H1 (cell line): ENCODE measurements at regions not wholly inside any gene's neighbourhood (a gene's known extent, or its start where the extent isn't known, plus 50 kb on each side); places are given as distances from the start of the nearest gene placed in this dataset.

Experiments
- CTCF ChIA-PET: fragments of 300-600 bp; sonication (Branson Sonifier 250); formaldehyde crosslinking; loops from one replicate; lab custom pipeline; 2021; ENCODE audit not compliant: partially characterized antibody; lab: Charles Lee
- POLR2A ChIA-PET: fragments of 300-600 bp; sonication (Branson Sonifier 250); formaldehyde crosslinking; loops from one replicate; lab custom pipeline; 2021; ENCODE audit warnings: inconsistent platforms; ENCODE audit not compliant: partially characterized antibody; lab: Charles Lee
- DNase-seq, 2 experiments: peaks; one replicate each; pipeline versions ENCODE4 v3.0.0 to v3.0.0-alpha.2; 2010 to 2022; ENCODE audit warnings: low spot score in 2 of 2, low read depth in 1 of 2, mixed read lengths in 1 of 2
- FAIRE-seq: peaks from 2 replicates; lab custom pipeline; 2011; peaks lifted over from hg19 to GRCh38; lab: Jason Lieb, UNC
- H2AFZ ChIP-seq: 2 replicates; pipeline ENCODE4 v1.8.1; 2012; ENCODE audit warnings: low read length, inconsistent platforms
- H2AK5ac ChIP-seq: 2 replicates; pipeline ENCODE4 v1.6.1; 2013; ENCODE audit warnings: low read depth, low read length
- H2BK120ac ChIP-seq: replicated peaks from 2 replicates; pipeline ENCODE3; 2013; ENCODE audit warnings: low read depth, low read length, inconsistent platforms
- H2BK12ac ChIP-seq: 2 replicates; pipeline ENCODE4 v1.6.1; 2013; ENCODE audit warnings: low read depth, low read length
- H2BK15ac ChIP-seq: 2 replicates; pipeline ENCODE4 v1.6.1; 2013; ENCODE audit warnings: low read length
- H2BK20ac ChIP-seq: 2 replicates; pipeline ENCODE4 v1.6.1; 2013; ENCODE audit warnings: low read length
- H2BK5ac ChIP-seq: 2 replicates; pipeline ENCODE4 v1.6.1; 2013; ENCODE audit warnings: low read depth, low read length
- H3K14ac ChIP-seq: 2 replicates; pipeline ENCODE4 v1.6.1; 2013; ENCODE audit warnings: inconsistent platforms; ENCODE audit not compliant: insufficient read length
- H3K18ac ChIP-seq: 2 replicates; pipeline ENCODE4 v1.6.1; 2013; ENCODE audit warnings: low read length; ENCODE audit errors: extremely low read depth
- H3K23ac ChIP-seq: 2 replicates; pipeline ENCODE4 v1.6.1; 2013; ENCODE audit warnings: inconsistent platforms; ENCODE audit not compliant: insufficient read length
- H3K23me2 ChIP-seq: 2 replicates; pipeline ENCODE4 v1.6.1; 2013; ENCODE audit warnings: low read depth, low read length
- H3K27ac ChIP-seq: 2 replicates; pipeline ENCODE4 v1.6.1; 2011; ENCODE audit warnings: low read depth, low read length, inconsistent platforms
- H3K27me3 ChIP-seq, 4 experiments: replicated peaks in 1 of 4; 1 replicate in 1 of 4; 2 replicates in 3 of 4; pipeline versions ENCODE4 v1.6.1 to v1.8.1; 2011 to 2013; ENCODE audit warnings: low read length in 3 of 4, mild to moderate bottlenecking in 3 of 4, inconsistent platforms in 2 of 4, mixed read lengths in 2 of 4, moderate library complexity in 1 of 4; ENCODE audit not compliant: control insufficient read depth in 3 of 4, insufficient read depth in 3 of 4; ENCODE audit errors: extremely low read depth in 1 of 4
- H3K36me3 ChIP-seq, 4 experiments: 2 replicates each; pipeline versions ENCODE4 v1.6.1 to v1.8.1; 2011 to 2013; ENCODE audit warnings: mild to moderate bottlenecking in 4 of 4, low read length in 3 of 4, moderate library complexity in 2 of 4, control low read depth in 1 of 4, inconsistent platforms in 1 of 4; ENCODE audit not compliant: insufficient read depth in 4 of 4, control insufficient read depth in 2 of 4
- H3K4ac ChIP-seq: replicated peaks from 2 replicates; pipeline ENCODE3; 2013; ENCODE audit warnings: low read length, low read depth, mixed read lengths, inconsistent platforms; ENCODE audit not compliant: insufficient read length
- H3K4me1 ChIP-seq, 4 experiments: replicated peaks in 1 of 4; 1 replicate in 1 of 4; 2 replicates in 3 of 4; pipeline versions ENCODE4 v1.6.1 to v1.8.1; 2011 to 2013; ENCODE audit warnings: low read length in 3 of 4, inconsistent platforms in 2 of 4, mixed read lengths in 1 of 4; ENCODE audit not compliant: insufficient read depth in 4 of 4, control insufficient read depth in 3 of 4
- H3K4me2 ChIP-seq, 2 experiments: 2 replicates each; pipeline versions ENCODE4 v1.6.1 to v1.8.1; 2011 to 2013; ENCODE audit warnings: low read depth in 2 of 2, low read length in 2 of 2, control low read depth in 1 of 2, inconsistent platforms in 1 of 2, mild to moderate bottlenecking in 1 of 2; ENCODE audit not compliant: insufficient read depth in 1 of 2
- H3K4me3 ChIP-seq, 4 experiments: fragments of 200-600, 300-600 bp in 1 of 4; sonication (generic), shearing (Covaris generic), sonication (Bioruptor Twin) in 1 of 4; 2 replicates each; pipeline versions ENCODE4 v1.5.1 to v1.8.1; 2011 to 2016; ENCODE audit warnings: low read length in 4 of 4, low read depth in 3 of 4, control low read depth in 2 of 4, inconsistent platforms in 2 of 4, mild to moderate bottlenecking in 2 of 4, mixed read lengths in 1 of 4, moderate library complexity in 1 of 4; ENCODE audit not compliant: insufficient read depth in 2 of 4; ENCODE audit errors: extremely low read depth in 1 of 4
- H3K56ac ChIP-seq: replicated peaks from 2 replicates; pipeline ENCODE3; 2013; ENCODE audit warnings: low read depth, mild to moderate bottlenecking, mixed read lengths, low read length, inconsistent platforms; ENCODE audit not compliant: insufficient read length
- H3K79me1 ChIP-seq: 2 replicates; pipeline ENCODE4 v1.6.1; 2013; ENCODE audit warnings: low read depth, low read length, control low read depth
- H3K79me2 ChIP-seq, 2 experiments: 2 replicates each; pipeline versions ENCODE4 v1.6.1 to v1.8.1; 2012 to 2013; ENCODE audit warnings: low read length in 2 of 2, mild to moderate bottlenecking in 2 of 2, inconsistent platforms in 1 of 2; ENCODE audit not compliant: insufficient read depth in 2 of 2, control insufficient read depth in 1 of 2
- H3K9ac ChIP-seq, 4 experiments: replicated peaks in 1 of 4; 1 replicate in 1 of 4; 2 replicates in 3 of 4; pipeline versions ENCODE4 v1.6.1 to v1.8.1; 2011 to 2013; ENCODE audit warnings: low read depth in 3 of 4, low read length in 3 of 4, control low read depth in 2 of 4, mild to moderate bottlenecking in 2 of 4, moderate library complexity in 2 of 4, inconsistent platforms in 1 of 4; ENCODE audit errors: extremely low read depth in 1 of 4
- H3K9me3 ChIP-seq, 2 experiments: 2 replicates each; pipeline versions ENCODE4 v1.6.1 to v1.8.1; 2012 to 2013; ENCODE audit warnings: mild to moderate bottlenecking in 2 of 2, moderate library complexity in 2 of 2, control low read depth in 1 of 2, inconsistent platforms in 1 of 2, low read depth in 1 of 2, low read length in 1 of 2, mixed read lengths in 1 of 2; ENCODE audit not compliant: insufficient read depth in 2 of 2
- H4K20me1 ChIP-seq, 2 experiments: replicated peaks in 1 of 2; 2 replicates each; pipeline versions ENCODE3 to v1.8.1; 2011 to 2013; ENCODE audit warnings: inconsistent platforms in 2 of 2, low read length in 2 of 2, mild to moderate bottlenecking in 1 of 2; ENCODE audit not compliant: insufficient read depth in 2 of 2, control insufficient read depth in 1 of 2
- H4K5ac ChIP-seq: 2 replicates; pipeline ENCODE4 v1.6.1; 2013; ENCODE audit warnings: low read length, low read depth, mixed read lengths, inconsistent platforms; ENCODE audit not compliant: insufficient read length
- H4K8ac ChIP-seq: 2 replicates; pipeline ENCODE4 v1.8.0; 2013; ENCODE audit warnings: mild to moderate bottlenecking, moderate library complexity, low read length, inconsistent platforms; ENCODE audit not compliant: insufficient read depth; ENCODE audit errors: extremely low read depth
- H4K91ac ChIP-seq: replicated peaks from 2 replicates; pipeline ENCODE3; 2013; ENCODE audit warnings: low read length, mixed read lengths, inconsistent platforms; ENCODE audit not compliant: insufficient read length
- ATF3 ChIP-seq: IDR thresholded peaks from 2 replicates; pipeline ENCODE4 v1.6.1; 2011; ENCODE audit warnings: low read depth, mild to moderate bottlenecking, low read length; ENCODE audit not compliant: insufficient read depth
- GABPA ChIP-seq: IDR thresholded peaks from 2 replicates; pipeline ENCODE4 v1.6.1; 2011; ENCODE audit warnings: mild to moderate bottlenecking, low read length, moderate library complexity, borderline replicate concordance; ENCODE audit not compliant: insufficient read depth
- POLR2AphosphoS5 ChIP-seq: IDR thresholded peaks from 2 replicates; pipeline ENCODE4 v1.6.1; 2011; ENCODE audit warnings: low read depth, low read length
- WGBS, 2 experiments: shearing (Covaris generic) in 1 of 2; methylation state at CpG; one replicate each; pipeline versions ENCODE4 v1.1.6 to v1.1.7; 2013 to 2015; ENCODE audit warnings: low lambda C conversion rate in 2 of 2, mixed read lengths in 2 of 2, inconsistent platforms in 1 of 2, low coverage in 1 of 2, missing lambda C conversion rate in 1 of 2; ENCODE audit not compliant: insufficient replicate concordance in 2 of 2, insufficient coverage in 1 of 2, insufficient read length in 1 of 2; ENCODE audit errors: extremely low coverage in 1 of 2, missing lambda C conversion rate in 1 of 2; 5-methylcytosine and 5-hydroxymethylcytosine counted together

GRCh38 chr11:105226766-105227165 is 87.2 kb upstream of the CARD18 start:
- H3K4ac ChIP-seq = no peak overlapping the region
- ChIA-PET POLR2A (no interaction called here), CTCF (interaction anchor here (1.4 kb wide), 1 partner anchor 973 kb away, joined by 3 read pairs; no protein-coding TSS in a partner anchor)
- no peaks in the 10 kb centered on the region for H3K36me3 ChIP-seq
- H3K14ac ChIP-seq = no peak overlapping the region
- H3K4me2 ChIP-seq = no peak overlapping the region
- no peak for FAIRE-seq
- H3K27ac ChIP-seq = no peak overlapping the region
- H4K20me1 ChIP-seq = no peaks in the 10 kb centered on the region
- H3K4me1 ChIP-seq = no peaks in the 10 kb centered on the region
- no peak overlapping the region; the same call in 1 of the 2 replicates for H2AFZ ChIP-seq
- H3K23ac ChIP-seq = no peak overlapping the region
- H2BK15ac ChIP-seq = no peak overlapping the region
- H3K56ac ChIP-seq = no peak overlapping the region
- H3K4me3 ChIP-seq = no peak overlapping the region
- TF ChIP-seq POLR2AphosphoS5 (no peak), GABPA (no peak), ATF3 (no peak)
- H3K9me3 ChIP-seq = no peaks in the 10 kb centered on the region
- H2BK120ac ChIP-seq = no peak overlapping the region
- H4K5ac ChIP-seq = no peak overlapping the region
- no peak for DNase-seq
- H4K91ac ChIP-seq = no peak overlapping the region
- H3K79me2 ChIP-seq = no peaks in the 10 kb centered on the region
- WGBS, 2 experiments = 92% methylated on average over 2 of the region's 2 CpGs; no CpG with 5 or more reads in 1 of the 2 experiments
- no peaks in the 10 kb centered on the region for H3K79me1 ChIP-seq
- no peak overlapping the region for H4K8ac ChIP-seq
- no peak overlapping the region for H2BK5ac ChIP-seq
- H2BK20ac ChIP-seq = no peak overlapping the region
- H2AK5ac ChIP-seq = no peak overlapping the region
- no peaks in the 10 kb centered on the region for H3K27me3 ChIP-seq
- no peak overlapping the region for H3K9ac ChIP-seq
- H3K23me2 ChIP-seq = no peaks in the 10 kb centered on the region
- H2BK12ac ChIP-seq = no peak overlapping the region
- H3K18ac ChIP-seq = no peak overlapping the region
